ENCODE measurements at regions not wholly inside any gene's neighbourhood (a gene's known extent, or its start where the extent isn't known, plus 50 kb on each side); places are given as distances from the start of the nearest gene placed in this dataset.
A peak's percentile ranks its signal among the peaks of the same experiment; 100 is the strongest.

GRCh38 chr20:39152126-39152525 is 190.0 kb downstream of the DHX35 start:
- H3K36me3 ChIP-seq (ENCODE audit: control insufficient read depth in 2 of 2, insufficient read depth in 1 of 2, low read length in 2 of 2), result no peaks in the 10 kb centered on the region
- ChIA-PET POLR2A (no interaction called here), CTCF (no interaction called here)
- H3K9me3 ChIP-seq (ENCODE audit: control insufficient read depth, insufficient read depth, low read depth, low read length), result no peaks in the 10 kb centered on the region
- no peaks in the 10 kb centered on the region for H3K4me1 ChIP-seq (ENCODE audit: control insufficient read depth, insufficient read depth, low read length)
- no peak overlapping the region for H3K27ac ChIP-seq (ENCODE audit: extremely low read depth, low read depth, low read length)
- H3K4me3 ChIP-seq (ENCODE audit: low read depth, low read length), result no peak overlapping the region
- TF ChIP-seq ZNF169 (tag by site-specific recombination; IDR thresholded peaks at IDR 0.05) (no peak), HOXA7 (CRISPR knock-in tag; IDR thresholded peaks at IDR 0.05; ENCODE audit: borderline replicate concordance) (no peak), SP7 (tag by site-specific recombination; IDR thresholded peaks at IDR 0.05) (no peak), KLF9 (tag by site-specific recombination; IDR thresholded peaks at IDR 0.05; ENCODE audit: low read depth) (no peak), ZNF10 (tag by site-specific recombination; IDR thresholded peaks at IDR 0.05) (no peak), PBX3 (CRISPR knock-in tag; IDR thresholded peaks at IDR 0.05) (no peak), ZNF366 (tag by site-specific recombination; conservative IDR thresholded peaks at IDR 0.05) (no peak), KLF1 (tag by site-specific recombination; IDR thresholded peaks at IDR 0.05) (no peak), ZNF16 (tag by site-specific recombination; IDR thresholded peaks at IDR 0.05; ENCODE audit: low read depth) (no peak), ZNF596 (tag by site-specific recombination; IDR thresholded peaks at IDR 0.05) (no peak), ZNF2 (tag by site-specific recombination; IDR thresholded peaks at IDR 0.05) (no peak), GLI2 (tag by site-specific recombination; IDR thresholded peaks at IDR 0.05; ENCODE audit: borderline replicate concordance, low read depth) (no peak), ZBTB8A (tag by site-specific recombination; IDR thresholded peaks at IDR 0.05) (no peak), ZNF391 (tag by site-specific recombination; IDR thresholded peaks at IDR 0.05; ENCODE audit: borderline replicate concordance, low read depth) (no peak), INSM2 (tag by site-specific recombination; IDR thresholded peaks at IDR 0.05) (no peak), ZFHX2 (tag by site-specific recombination; conservative IDR thresholded peaks at IDR 0.05) (no peak), PRDM6 (tag by site-specific recombination; IDR thresholded peaks at IDR 0.05) (no peak), RBAK (tag by site-specific recombination; IDR thresholded peaks at IDR 0.05) (no peak)

- Histone ChIP-seq H3K27ac (ENCODE audit: extremely low read depth, low read depth, low read length) (no peak overlapping the region), H3K4me1 (ENCODE audit: control insufficient read depth, insufficient read depth, low read length) (no peaks in the 10 kb centered on the region), H3K9me3 (ENCODE audit: control insufficient read depth, insufficient read depth, low read depth, low read length) (no peaks in the 10 kb centered on the region), H3K4me3 (ENCODE audit: low read depth, low read length) (no peak overlapping the region), H3K36me3 (ENCODE audit: control insufficient read depth in 2 of 2, insufficient read depth in 1 of 2, low read length in 2 of 2) (no peaks in the 10 kb centered on the region)
- CTCF ChIA-PET, result interaction anchor here (0.6 kb wide), 1 partner anchor 1526 kb away, joined by 3 read pairs; no protein-coding TSS in a partner anchor
- no peak for TF ChIP-seq ZNF324 (tag by site-specific recombination; IDR thresholded peaks at IDR 0.05)
- POLR2A ChIA-PET, result no interaction called here
These were observed 188.4 kb downstream of the DHX35 start for GRCh38 chr20:39150501-39150900.

GRCh38 chr20:39146394-39146793 is 184.2 kb downstream of the DHX35 start:
- ChIA-PET CTCF (interaction anchor here (1.2 kb wide), 1 partner anchor 727 kb away, joined by 4 read pairs; no protein-coding TSS in a partner anchor), POLR2A (no interaction called here)
- H3K4me1 ChIP-seq (ENCODE audit: control insufficient read depth, insufficient read depth, low read length), result no peaks in the 10 kb centered on the region
- H3K4me3 ChIP-seq (ENCODE audit: low read depth, low read length), result no peak overlapping the region
- H3K27ac ChIP-seq (ENCODE audit: extremely low read depth, low read depth, low read length), result no peak overlapping the region
- H3K36me3 ChIP-seq (ENCODE audit: control insufficient read depth in 2 of 2, insufficient read depth in 1 of 2, low read length in 2 of 2), result no peaks in the 10 kb centered on the region
- no peaks in the 10 kb centered on the region for H3K9me3 ChIP-seq (ENCODE audit: control insufficient read depth, insufficient read depth, low read depth, low read length)
- TF ChIP-seq ZNF585B (tag by site-specific recombination; IDR thresholded peaks at IDR 0.05), result no peak
- 0 out of 2 replicates have a peak, but pooled peaks have one; percentile 15 for TF ChIP-seq SCRT2 (tag by site-specific recombination; IDR thresholded peaks at IDR 0.05)

Data from HEK293 (cell line).